IPS-NIHi7 (cell line): ENCODE measurements at regions not wholly inside any gene's neighbourhood (a gene's known extent, or its start where the extent isn't known, plus 50 kb on each side); places are given as distances from the start of the nearest gene placed in this dataset.
A peak's percentile ranks its signal among the peaks of the same experiment; 100 is the strongest.

Experiments
- DNase-seq: peaks from one replicate; pipeline ENCODE4 v3.0.0; 2012; ENCODE audit warnings: mixed read lengths; ENCODE audit errors: extremely low spot score

DNA sequence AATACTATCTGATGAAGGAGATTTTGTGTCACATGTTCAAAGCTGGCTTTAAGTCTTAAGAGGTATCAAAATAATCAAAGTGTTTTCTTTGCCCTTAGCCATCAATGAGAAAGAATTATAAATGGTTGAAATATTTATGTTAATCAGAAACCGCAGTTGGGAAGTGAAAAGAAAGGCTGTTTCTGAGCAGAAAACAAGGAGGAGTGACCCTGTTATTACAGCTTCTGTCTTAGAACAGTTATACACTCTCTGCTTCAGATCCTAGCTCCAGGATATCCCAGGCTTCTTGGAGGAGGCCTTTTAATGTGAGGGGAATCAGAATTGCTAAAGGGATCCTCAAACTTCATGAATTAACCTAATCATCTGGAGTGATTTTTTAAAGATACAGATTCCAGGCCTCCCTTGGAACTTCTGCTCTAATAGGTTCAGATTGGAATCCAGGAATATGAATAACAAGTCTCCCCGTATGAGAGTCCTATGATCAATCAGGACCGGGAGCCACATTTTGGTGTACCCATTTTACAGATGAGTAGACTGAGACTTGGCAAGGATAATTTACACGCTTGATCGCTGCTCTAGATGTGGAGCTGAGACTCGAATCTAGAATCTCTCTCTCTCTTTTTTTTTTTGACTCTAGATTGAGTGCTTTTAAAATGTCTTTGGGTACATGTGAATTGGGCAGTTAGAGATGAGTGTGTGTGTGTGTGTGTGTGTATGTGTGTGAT is 50.8 kb upstream of the JAG1 start:
- DNase-seq, result no peak

DNA sequence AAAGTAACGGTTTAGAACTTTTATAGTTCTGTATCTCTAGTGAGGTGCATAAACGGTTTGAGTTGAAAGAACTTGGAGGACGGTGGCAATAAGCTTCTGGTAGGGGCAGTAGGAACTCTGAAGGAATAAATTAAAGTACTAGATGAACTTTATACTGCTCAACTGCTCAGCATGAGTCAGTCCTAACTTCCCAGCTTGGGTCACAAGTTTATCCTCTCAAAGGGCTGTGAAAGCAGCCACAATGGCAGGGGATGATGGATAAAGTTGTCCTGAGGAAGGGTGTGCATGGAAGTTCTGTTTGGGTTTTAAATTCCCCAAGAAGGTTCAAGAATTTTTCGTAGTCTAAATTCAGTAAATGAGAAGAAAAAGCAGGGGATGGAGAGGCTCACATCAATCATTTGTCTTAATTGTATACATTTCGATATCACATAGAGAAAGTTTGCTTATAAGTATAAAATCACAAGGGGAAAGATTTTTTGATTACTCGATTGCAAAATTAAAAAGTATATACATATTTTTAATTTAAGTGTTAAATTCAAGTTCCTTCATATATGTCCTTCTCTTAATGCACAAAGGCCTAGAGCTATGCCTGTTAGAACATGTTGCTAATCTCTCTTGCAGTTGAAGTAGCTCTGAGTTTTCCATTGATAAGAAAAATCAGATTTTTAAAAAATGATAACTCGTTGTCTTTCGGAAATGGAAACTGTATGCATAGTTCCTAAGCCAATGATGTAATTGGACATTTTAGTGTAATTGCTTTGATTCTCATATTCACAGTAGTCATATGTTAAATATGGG is 55.3 kb upstream of the JAG1 start:
- DNase-seq, result no peak

GRCh38 chr20:10729785-10730184 is 56.0 kb upstream of the JAG1 start:
- no peak for DNase-seq

DNA sequence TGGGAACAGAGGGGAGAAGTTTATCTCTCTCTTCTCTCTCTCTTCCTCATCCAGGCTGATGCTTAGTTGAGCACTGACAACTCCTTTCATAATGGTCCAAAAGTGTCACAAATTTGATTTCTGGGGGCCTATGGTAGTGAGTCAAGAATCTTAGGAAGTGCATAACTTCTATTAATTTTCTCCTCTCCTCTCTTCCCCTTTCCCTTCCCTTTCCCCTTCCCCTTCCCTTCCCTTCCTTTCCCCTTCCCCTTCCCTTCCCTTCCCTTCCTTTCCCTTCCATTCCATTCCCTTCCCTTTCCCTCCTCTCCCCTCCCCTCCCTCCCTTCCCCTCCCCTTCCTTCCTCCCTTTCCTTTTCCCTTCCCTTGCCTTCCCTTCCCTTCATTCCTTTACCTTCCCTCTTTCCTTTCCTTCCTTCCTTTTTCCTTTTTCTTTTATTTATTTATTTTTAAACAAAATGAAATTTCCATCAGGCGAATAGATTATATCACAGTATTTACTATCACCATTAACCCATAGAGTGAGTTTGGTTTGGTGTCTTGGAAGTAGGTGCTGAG is 56.9 kb upstream of the JAG1 start:
- DNase-seq, result no peak

- DNase-seq, result no peak
Measured at GRCh38 chr20:10731190-10731965, 57.6 kb upstream of the JAG1 start.

DNA sequence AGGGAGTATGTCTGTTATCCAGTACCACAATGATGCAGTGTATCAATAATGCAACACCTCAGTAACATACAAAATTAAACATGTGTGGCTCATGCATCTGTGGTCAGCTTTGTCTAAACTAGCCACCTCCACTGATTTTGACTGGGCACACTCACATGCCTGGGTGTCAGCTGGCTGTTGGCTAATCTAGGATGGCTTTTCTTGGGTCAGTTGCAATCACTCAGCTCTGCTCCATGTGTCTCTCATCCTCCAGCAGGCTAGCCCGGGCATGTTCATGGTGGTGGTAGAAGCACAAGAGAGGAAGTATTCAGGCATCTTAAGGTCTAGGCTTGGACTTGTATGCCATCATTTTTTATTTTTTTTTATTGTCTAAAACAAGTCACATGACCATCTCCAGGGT is 59.3 kb upstream of the JAG1 start:
- no peak for DNase-seq

DNA sequence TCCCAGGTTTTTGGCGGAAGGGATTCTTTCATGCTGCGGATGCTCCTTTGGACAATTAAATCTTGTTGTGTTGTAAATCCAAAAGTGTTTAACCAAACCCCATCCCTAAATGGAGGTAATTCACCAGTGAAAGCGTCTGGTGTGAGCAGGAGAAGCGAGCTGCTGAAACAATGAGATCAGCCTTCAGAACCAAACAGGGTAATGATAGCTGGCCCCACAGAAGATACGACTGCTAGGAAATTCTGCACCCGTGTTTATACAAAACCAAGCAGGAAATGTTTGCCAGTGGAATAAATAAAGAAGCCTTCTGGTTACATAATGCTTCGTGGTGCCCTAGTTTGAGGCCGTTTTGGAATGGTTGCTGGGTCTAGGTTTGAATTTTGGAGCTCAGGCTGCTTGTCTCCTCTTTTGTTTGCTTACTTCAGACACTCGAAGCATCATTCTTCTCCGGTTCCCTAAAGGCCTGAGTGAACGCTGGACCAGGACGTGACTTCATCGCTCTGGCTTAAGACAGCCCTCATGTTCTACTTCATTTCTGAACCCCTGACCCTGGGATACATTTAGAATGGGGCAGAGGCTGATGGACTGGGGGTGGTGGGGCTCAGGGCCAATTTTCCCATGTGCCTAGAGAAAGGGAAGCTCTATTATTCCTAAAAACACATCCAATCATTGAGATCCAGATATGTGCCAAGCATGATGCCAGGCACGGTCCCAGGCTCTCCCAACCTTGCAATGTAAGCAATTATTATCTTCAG is 61.6 kb upstream of the JAG1 start:
- no peak for DNase-seq

GRCh38 chr20:10739134-10739533 is 65.3 kb upstream of the JAG1 start:
- no peak for DNase-seq

DNA sequence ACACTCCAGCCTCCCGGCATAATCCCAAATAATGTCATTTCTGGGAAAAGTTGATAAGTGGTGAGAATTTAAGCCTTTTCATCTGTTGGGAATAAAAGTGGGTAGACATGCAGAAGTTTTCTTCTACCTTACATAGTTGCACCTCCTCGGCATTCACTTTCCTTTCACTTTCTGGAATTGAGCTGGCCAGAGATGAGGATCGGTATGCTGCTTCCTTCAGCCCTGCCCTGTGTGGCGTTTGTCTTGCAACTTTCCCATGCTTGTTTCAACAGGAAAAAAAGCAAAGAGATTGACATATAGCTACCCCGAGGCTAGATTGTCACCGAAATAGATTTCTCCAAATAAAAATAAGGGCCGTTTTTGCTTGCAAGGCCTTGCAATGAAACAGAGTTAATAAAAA is 65.8 kb upstream of the JAG1 start:
- no peak for DNase-seq

DNA sequence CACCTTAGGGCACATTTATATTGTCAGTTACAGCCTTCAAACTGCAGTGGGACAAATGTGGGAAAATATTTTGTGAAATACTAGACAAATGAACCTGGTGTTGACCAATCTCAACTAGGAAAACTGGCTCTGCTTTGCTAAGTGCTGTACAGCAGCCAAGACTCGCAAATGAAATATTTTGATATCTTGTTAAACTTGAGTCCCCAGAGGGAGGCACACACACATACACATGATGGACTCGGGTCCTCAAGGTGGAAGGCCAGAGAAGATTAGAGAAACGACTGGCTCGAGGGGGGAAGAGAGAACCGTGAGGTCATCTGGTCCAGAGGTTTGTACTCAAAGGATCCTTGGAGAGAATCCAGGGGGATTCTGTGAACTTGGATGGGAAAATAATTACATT is 67.3 kb upstream of the JAG1 start:
- no peak for DNase-seq

GRCh38 chr20:10745790-10746189 is 72.0 kb upstream of the JAG1 start:
- DNase-seq, result no peak

- DNase-seq, result no peak
Measured at GRCh38 chr20:10747019-10747418, 73.2 kb upstream of the JAG1 start.

GRCh38 chr20:10749084-10749483 is 75.3 kb upstream of the JAG1 start:
- no peak for DNase-seq

DNA sequence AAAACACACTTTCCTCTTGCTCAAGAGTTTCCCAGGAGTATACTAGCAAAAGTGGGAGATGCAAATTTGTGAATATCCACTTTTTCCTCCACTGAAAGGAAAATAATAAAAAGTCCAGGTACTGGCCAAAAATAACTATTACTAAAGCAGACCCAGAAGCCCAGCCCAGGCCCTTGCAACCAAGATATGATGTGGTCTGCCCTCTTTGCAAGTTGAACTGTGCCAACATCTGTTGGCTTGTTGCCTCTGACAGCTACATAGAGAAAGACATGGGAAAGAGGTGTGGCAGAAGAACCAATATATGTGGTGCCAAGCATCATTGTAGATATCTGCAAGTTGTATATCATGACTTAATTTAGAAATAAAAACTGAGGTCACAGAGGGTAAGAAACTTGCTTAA is 78.4 kb upstream of the JAG1 start:
- no peak for DNase-seq

- DNase-seq, result no peak
Measured at GRCh38 chr20:10754824-10755223, 81.0 kb upstream of the JAG1 start.

- DNase-seq, result no peak
Measured at GRCh38 chr20:10758446-10758845, 84.6 kb upstream of the JAG1 start.

GRCh38 chr20:10761232-10761631 is 87.4 kb upstream of the JAG1 start:
- DNase-seq, result no peak

DNA sequence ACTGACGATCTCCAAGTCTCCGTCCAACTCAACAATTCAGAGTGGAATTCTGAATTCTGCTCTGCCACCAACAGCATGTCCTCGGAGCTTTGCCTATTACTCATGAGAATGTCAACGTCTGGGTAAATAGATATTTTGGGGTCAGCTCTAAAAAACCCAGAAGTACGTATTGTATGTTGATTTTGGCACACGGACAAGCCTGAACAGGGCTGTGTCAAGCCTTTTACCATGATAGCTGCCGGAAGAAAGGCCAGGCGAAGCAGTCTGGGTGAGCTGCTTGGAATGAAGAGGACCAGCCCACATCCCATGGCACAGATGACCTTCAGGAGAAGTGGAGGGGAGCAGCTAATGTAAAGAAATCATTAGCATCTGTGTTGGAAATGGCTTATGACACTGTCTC is 88.0 kb upstream of the JAG1 start:
- no peak for DNase-seq

DNA sequence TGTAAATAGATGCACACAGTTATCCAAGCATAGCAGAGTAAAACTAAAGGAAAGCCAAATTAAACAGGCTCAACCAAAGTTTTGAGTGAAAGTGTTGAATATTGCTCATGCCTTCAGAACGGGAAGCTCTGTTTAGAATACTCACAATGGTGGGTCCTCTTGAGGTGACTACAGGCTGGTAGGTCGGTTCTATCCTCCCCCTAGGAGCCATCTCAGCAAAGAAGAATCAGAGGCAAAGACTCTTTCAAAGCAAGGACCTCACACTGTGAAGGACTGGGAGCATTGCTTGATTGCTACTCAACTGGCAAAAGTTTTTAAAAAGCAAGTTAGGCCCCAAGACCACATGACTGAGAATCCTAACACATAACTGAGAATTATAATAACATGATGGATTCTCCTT is 88.4 kb upstream of the JAG1 start:
- no peak for DNase-seq

DNA sequence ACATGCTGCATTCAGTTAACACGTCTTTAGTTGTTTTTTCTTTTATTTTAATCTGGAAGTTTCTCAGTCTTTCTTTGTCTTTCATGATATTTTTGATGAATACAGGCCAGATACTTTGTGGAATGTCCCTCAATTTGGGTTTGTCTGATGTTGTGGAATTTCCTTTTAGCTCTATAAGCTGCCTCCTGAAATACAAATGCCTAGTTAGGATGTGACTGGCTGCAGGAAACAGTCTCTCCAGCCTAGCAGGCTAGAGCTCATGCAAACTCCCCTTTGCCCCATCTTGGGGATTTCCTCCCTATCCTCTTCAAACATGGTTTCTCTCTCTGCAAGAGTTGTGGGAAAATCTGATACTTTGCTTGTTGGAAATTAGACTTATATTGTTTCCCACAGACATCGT is 89.3 kb upstream of the JAG1 start:
- DNase-seq, result no peak

DNA sequence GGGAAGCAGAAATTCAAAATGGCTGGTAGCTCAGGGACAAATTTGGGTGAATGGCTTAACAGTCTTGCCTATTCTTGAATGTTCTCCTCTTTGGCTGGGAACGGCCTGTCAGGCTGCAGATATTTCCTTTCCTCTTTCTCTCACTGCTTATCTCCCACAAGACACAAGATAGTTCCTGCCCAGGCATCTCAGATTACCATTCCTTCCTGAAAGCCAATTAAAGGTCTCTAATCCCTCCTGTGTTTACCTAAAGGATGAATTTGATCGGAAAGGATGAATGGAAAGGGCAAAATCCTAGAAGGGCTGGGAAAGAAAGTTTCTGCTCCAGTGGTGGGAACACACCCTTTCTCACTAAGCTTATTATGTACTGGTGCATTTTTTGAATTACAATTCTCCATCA is 95.9 kb upstream of the JAG1 start:
- DNase-seq, result peak; percentile 50

DNA sequence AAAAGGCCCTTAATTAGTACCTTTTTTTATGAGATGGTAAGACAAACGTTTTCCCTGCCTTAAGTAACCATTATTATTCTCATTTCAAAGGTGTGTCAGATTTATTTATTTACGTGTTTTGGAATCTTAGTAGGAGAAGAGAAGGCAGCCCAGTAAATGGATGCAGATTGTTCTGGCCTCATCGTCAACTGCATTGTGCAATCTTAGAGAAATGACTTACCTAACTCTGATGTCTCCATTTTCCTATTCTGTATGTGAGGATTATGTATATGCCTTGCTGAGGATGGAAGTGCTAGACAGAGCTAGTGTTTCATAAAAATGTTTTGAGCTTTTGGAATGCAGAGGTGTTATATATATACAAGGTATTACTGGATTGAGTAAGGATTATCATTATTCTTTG is 97.0 kb upstream of the JAG1 start:
- no peak for DNase-seq
